Dermis microvascular lymphatic vessel endothelial cell (primary cell): ENCODE measurements at regions not wholly inside any gene's neighbourhood (a gene's known extent, or its start where the extent isn't known, plus 50 kb on each side); places are given as distances from the start of the nearest gene placed in this dataset.
"Not testable (repeated sequence)": the region's sequence is repeated elsewhere in the genome, so short reads cannot be mapped to it uniquely, and the experiment has no call there.

ENCODE experiments used
- DNase-seq, 2 donors: peaks; one replicate each; pipeline versions ENCODE4 v3.0.0 to v3.0.0-alpha.2; 2010; ENCODE audit warnings: low read depth in 2 of 2

DNA sequence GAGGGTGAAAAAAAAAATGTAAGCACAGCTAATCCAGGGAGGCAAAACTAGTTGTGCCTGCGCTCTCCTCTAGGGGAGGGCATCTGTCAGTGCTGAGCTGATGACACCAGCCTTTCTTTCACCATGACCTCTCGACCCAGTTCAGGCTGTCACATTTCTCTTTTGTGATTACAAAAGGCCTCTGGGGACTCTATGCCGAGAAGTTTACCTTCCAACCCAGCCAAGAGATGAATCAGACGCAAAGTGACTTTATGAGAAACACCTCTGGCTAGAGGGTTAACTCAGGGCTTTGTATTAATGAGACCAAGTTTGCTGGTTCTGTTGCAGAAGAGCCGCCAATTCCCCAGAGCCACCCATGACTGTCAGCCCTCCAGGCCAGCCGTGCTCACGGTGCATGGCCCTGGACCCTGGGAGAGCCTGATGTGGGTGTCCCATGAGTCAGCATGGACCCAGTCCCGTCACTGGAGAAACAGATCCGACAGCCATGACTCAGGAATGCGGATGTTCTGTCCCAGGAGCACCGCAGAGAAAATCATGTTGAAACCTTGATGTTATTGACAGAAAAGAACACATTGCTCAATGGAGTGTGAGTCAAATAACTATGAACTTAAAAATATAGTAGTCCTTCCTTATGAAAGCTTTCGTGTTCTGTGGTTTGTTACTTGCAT, 437.2 kb downstream of the HS3ST3B1 start:
- no peak for DNase-seq

DNA sequence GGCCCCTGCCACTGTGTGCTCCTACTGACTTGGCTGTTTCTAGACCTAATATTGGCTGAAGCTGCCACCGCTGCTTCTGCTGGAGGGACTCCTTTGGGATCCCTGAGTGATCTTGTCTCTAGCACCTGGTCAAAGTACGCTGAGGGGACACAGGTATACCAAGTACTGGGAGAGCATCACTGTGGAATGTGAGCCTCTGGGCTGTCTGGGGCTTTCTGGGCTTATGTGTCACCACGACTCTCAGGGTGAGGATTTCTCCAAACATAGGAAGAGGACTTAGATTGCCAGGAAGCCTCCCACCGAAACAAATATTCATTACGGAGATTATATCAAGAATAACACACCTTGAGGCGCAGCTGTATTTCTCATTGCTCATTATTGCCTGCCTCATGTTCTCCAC, 435.8 kb downstream of the HS3ST3B1 start:
- no peak for DNase-seq

- no peak for DNase-seq
Observed at GRCh38 chr17:14733376-14733775, 432.5 kb downstream of the HS3ST3B1 start.

DNA sequence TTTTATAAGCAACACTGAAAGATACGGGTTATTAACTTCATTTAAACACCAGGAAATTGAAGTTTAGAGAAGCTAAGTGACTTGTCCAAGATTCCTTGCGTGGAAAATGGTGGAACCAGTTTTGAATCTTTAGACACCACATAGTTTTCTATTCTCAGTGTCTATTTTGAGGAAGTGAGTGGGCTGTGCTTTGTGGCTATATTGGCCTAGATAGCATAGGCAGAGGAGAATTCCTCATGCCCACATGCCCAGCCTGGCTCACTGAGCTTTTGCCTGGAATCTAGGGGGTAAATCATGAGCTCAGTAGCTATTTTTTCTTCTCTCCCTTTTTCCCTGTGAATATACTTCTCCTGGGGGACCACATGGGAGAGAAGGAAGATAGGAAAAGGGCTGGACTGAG, 431.3 kb downstream of the HS3ST3B1 start:
- DNase-seq, result no peak

DNA sequence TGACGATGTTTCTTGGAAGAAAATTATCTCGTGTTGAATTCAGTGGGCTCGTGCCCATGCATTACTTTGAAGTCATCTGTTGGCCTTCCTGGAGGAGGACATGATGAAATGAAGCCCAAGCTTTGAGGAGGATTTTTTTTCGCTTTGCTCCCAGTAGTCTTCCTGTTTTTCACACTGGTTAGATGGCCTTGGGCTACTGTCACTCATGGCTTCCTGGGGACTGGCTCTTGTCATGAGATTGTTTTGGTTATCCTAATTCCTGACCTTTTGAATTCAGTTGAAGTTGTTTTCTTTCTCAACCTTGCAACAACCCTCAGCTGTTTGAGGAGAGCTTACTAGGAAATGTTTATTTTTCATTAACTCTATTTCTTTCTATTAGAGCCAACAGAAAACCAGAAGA, 430.7 kb downstream of the HS3ST3B1 start:
- DNase-seq, result no peak

- DNase-seq, result no peak
Observed at GRCh38 chr17:14730821-14731220, 429.9 kb downstream of the HS3ST3B1 start.

DNA sequence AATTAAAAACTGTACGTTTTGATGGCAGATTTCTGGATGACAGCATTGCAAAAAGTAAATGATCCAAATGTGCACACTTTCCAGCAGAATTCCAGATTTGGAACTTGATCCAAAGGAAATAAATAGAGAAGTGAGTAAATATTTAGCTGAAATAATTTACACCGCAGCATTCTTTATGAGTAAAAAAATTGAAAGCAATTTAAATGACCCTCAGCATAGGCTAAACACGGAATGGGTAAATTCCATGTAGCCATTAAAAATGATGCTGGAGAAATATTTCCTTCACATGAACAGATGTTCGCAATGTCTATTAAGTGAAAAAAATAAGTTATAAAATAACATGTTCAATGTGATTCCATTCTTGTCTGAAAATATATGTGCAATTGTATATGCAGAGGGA, 424.8 kb downstream of the HS3ST3B1 start:
- DNase-seq, result no peak

- no peak for DNase-seq
Observed at GRCh38 chr17:14724770-14725169, 423.9 kb downstream of the HS3ST3B1 start.

- not testable (repeated sequence) for DNase-seq
Observed at GRCh38 chr17:14723349-14723748, 422.5 kb downstream of the HS3ST3B1 start.

GRCh38 chr17:14719942-14720341, 419.1 kb downstream of the HS3ST3B1 start:
- no peak for DNase-seq

GRCh38 chr17:14717859-14718258, 417.0 kb downstream of the HS3ST3B1 start:
- no peak for DNase-seq

DNA sequence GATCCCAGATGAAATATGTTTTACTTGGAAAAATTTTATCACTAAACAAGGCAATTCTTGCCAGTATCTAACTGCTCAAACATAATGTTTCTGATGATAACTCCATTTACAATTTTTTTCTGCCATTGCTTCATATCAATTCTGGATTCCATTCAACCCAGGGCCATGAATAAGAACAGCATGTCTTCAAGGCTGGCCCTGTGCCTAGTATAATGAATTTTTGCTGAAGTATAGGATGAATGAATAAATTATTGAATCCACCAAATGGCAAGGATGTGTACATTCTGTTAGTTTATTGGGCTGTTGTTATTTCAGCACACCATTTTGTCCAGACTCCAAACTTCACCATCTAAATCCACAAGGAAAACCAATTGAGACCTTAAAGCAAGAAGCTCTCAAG, 414.7 kb downstream of the HS3ST3B1 start:
- DNase-seq, result no peak

DNA sequence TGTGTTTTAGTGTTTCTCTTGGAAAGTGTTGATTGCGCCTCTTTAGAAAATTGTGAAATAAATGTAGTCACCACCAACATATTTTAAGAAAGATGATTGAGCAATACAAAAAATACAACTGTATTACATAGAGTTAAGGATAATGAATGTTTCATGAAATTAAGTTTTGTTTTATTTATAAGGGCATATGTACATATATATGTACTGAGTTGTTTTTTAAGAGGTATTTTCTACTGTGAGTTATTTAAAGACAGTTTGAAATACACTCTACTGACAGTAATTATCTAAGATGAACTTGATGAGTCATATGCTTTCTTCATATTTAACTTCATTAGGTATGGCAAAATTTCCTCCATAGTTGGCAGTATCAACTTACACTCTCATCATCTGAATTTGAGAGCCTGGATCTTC, 411.7 kb downstream of the HS3ST3B1 start:
- DNase-seq, result no peak

DNA sequence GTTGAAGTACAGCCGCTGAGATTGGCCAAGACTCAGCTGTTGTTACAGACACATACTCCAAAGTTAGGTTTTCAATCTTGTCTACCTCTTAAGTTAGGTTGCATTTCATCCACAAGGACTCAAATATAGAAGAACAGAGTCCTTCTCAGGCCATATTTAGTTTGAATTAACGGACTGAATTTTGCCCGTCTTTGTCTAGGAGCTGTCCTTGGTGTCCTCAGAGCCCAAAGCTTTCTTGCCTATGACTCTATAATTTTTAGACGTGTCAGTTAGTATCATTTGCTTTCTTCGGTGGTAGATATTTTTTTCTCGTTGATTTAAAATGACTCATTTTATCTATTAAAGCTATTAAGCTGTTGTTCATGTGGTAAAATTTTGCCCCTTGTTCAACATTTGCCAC, 403.2 kb downstream of the HS3ST3B1 start:
- no peak for DNase-seq

- no peak for DNase-seq
Observed at GRCh38 chr17:14701886-14702285, 401.0 kb downstream of the HS3ST3B1 start.

GRCh38 chr17:14699574-14700185, 398.8 kb downstream of the HS3ST3B1 start:
- no peak for DNase-seq

DNA sequence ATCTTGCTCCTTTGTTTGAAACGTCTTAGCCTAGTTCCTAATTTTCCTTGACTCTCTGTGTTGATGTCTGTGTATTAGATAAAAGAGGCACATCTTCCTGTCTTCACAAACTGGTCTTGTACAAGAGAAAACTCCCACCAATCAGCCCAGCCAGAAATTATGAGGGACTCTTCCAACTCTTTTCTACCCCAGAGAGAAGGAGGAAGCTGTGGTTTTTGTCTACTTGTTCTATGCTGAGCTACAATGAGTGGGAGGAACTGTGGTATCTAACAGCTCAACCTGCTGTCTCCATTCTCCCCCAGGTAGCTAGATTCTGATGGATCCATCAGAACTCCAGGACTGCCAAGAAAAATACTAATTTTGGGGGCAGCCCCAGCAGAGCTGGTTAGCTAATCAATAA, 392.5 kb downstream of the HS3ST3B1 start:
- no peak for DNase-seq

- DNase-seq, result no peak
Observed at GRCh38 chr17:14690704-14691103, 389.8 kb downstream of the HS3ST3B1 start.

- no peak for DNase-seq
Observed at GRCh38 chr17:14688134-14688533, 387.3 kb downstream of the HS3ST3B1 start.

- no peak for DNase-seq
Observed at GRCh38 chr17:14672830-14673229, 371.9 kb downstream of the HS3ST3B1 start.

- DNase-seq, result no peak
Observed at GRCh38 chr17:14670861-14671260, 370.0 kb downstream of the HS3ST3B1 start.

DNA sequence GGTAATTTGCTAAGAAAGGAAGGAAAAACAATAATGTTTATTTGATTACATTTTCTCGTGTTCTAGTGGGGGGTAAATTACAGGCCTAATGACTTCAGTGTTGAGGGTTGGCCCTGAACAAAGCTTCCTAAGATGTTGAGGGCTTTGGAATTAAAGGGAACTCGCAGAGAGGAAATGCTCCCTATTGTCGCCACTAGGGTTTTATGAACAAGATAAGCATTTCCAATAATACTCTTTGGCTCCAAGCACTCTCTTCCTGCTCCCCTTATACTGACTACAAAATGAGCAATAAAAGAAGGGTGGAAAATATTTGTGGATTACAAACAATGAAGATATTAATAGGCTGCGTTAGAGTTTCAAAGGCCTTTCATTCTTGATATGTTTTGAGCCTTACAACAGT, 363.6 kb downstream of the HS3ST3B1 start:
- no peak for DNase-seq

DNA sequence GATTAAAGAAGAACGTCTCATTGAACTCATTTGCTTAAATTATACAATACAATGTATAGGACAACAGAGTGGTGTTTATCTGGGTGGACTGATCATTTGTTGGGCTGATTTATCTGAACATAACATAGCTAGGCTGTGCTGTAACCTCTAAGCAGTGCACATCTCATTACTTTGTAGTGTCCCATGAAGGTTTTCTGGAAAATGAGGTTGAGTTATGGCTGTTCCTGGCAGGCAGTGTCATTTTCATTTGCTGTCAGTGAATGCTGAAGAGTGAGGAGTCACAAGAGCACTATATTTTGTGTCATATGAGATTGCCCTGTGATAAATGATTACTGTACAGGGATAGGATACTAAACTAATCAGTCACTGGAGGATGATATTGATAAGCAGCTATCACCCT, 340.2 kb downstream of the HS3ST3B1 start:
- no peak for DNase-seq

DNA sequence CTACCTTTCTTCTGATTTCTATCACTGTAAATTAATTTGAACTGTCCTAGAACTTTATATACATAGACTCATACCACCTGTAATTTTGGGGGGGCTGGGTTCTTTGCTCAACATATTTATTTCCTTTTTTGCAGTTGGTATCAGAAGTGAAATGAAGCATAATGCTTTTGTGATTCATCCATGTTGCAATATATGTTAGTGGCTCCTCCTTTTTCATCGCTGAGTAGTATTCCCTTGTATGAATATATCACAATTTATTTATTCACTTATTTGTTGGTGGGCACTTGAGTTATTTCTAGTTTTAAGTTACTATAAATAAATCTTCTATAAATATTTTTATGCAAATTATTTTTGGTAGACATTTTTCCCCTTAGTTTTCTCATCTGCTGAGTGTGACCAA, 336.4 kb downstream of the HS3ST3B1 start:
- no peak for DNase-seq
